RWPE2 (cell line): ENCODE measurements at regions not wholly inside any gene's neighbourhood (a gene's known extent, or its start where the extent isn't known, plus 50 kb on each side); places are given as distances from the start of the nearest gene placed in this dataset.

Experiments used
- ATAC-seq: fragments of 200-7000 bp; cut with Tn5 transposase; 3 replicates; pipeline ENCODE4 v1.9.1; 2021; ENCODE audit warnings: low read depth
- DNase-seq: peaks from one replicate; pipeline ENCODE4 v3.0.0-alpha.2; 2020; ENCODE audit warnings: low spot score
- H3K27ac ChIP-seq: fragments of 450-650 bp; 2 replicates; pipeline ENCODE4 v1.5.1; 2017; ENCODE audit warnings: mild to moderate bottlenecking; ENCODE audit not compliant: poor library complexity, severe bottlenecking
- H3K27me3 ChIP-seq: fragments of 250-450 bp; sonication (Bioruptor Pico); 2 replicates; pipeline ENCODE4 v1.5.1; 2021; ENCODE audit warnings: mild to moderate bottlenecking, moderate library complexity; ENCODE audit not compliant: insufficient read depth, poor library complexity, severe bottlenecking
- H3K36me3 ChIP-seq: fragments of 250-450 bp; sonication (Bioruptor Pico); 2 replicates; pipeline ENCODE4 v1.5.1; 2020; ENCODE audit warnings: low read depth, mild to moderate bottlenecking, moderate library complexity
- H3K4me1 ChIP-seq: fragments of 250-450 bp; sonication (Bioruptor Pico); 2 replicates; pipeline ENCODE4 v1.5.1; 2021; ENCODE audit warnings: mild to moderate bottlenecking, moderate library complexity; ENCODE audit not compliant: insufficient read depth, poor library complexity, severe bottlenecking
- H3K4me3 ChIP-seq: fragments of 250-450 bp; sonication (Bioruptor Pico); 2 replicates; pipeline ENCODE4 v1.5.1; 2021; ENCODE audit warnings: mild to moderate bottlenecking, moderate library complexity; ENCODE audit not compliant: severe bottlenecking
- H3K9me3 ChIP-seq: fragments of 250-450 bp; sonication (Bioruptor Pico); 2 replicates; pipeline ENCODE4 v1.5.1; 2021; ENCODE audit warnings: mild to moderate bottlenecking, moderate library complexity; ENCODE audit not compliant: severe bottlenecking
- TF ChIP-seq, protein P1 (sequence below): fragments of 450-650 bp; IDR thresholded peaks from one replicate; pipeline ENCODE4 v1.5.1; 2017; ENCODE audit warnings: mild to moderate bottlenecking, moderate library complexity; ENCODE audit not compliant: poor library complexity, severe bottlenecking

DNA sequence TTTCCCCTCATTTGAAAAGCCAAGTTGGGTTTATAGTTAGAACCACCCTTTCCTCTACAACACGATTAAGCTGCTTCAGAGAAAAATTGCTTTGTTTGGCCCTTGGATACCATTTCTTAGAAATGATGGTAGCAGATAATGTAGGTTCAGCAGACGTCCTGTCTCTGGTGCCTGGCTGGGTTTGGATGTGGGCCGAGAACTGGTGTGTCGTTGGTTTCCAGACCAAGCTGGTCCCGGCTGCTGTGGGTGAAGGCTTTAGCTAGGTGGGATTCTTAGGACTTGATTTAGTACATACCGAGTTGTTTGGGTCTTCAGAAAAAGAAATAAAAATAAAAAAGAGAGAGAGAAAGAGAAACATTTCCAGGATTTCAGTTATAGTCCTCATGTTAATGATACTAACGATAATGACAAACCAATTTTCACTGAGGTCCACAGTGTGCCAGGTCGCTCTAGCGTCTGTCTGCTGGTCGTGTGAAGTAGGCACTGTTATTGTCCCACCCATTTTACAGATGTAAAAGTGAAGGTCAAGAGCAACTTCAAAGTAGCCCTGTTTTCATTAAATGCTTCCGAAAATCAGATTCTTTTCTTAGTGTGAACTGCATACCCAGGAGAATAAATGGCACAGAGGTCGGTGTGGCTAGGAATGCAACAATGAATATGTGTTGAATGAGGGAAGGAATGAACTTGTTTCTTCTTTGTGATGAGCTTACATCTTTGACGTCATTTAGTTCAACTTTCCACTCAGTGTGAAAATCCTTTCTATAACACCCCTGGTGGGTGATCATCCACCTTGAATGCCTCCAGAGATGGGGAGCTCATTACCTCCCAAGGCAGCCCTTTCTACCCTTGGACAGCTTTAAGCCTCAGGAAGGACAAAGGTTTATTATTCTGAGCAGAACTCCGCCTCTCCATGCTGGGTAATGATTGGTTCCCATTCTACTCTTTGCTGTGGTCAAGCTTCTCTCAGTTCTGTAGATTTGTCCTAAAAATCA lies 115.9 kb downstream of the INHBB start:
- ATAC-seq: no peak
- H3K36me3 ChIP-seq: no peaks in the 10 kb centered on the region
- H3K4me1 ChIP-seq: no peaks in the 10 kb centered on the region
- TF ChIP-seq, protein P1, sequence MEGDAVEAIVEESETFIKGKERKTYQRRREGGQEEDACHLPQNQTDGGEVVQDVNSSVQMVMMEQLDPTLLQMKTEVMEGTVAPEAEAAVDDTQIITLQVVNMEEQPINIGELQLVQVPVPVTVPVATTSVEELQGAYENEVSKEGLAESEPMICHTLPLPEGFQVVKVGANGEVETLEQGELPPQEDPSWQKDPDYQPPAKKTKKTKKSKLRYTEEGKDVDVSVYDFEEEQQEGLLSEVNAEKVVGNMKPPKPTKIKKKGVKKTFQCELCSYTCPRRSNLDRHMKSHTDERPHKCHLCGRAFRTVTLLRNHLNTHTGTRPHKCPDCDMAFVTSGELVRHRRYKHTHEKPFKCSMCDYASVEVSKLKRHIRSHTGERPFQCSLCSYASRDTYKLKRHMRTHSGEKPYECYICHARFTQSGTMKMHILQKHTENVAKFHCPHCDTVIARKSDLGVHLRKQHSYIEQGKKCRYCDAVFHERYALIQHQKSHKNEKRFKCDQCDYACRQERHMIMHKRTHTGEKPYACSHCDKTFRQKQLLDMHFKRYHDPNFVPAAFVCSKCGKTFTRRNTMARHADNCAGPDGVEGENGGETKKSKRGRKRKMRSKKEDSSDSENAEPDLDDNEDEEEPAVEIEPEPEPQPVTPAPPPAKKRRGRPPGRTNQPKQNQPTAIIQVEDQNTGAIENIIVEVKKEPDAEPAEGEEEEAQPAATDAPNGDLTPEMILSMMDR: no peak
- H3K27ac ChIP-seq: no peak overlapping the region
- no peak for DNase-seq
- no peaks in the 10 kb centered on the region for H3K27me3 ChIP-seq
- no peak overlapping the region for H3K4me3 ChIP-seq
- H3K9me3 ChIP-seq: peaks cover 6% of the 10 kb centered on the region

DNA sequence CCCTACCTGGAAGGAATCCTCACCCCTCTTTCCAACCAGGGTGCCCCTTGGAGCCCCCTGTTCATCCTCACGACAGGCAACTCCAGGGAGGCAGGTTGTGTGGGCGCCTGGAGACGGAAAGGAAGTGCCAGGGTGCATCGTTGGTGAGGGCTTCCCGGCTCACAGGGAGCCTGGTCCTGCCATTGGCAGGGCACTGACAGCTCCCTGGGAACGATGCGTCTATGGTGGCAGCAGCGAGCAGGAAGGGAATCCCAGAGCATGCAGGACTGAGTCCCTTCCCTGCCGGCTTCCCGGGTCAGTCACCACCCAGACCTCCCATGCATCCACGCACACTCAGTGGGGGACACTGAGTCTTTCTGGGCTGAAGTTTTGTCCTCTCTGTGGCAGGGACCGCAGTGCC lies 117.6 kb downstream of the INHBB start:
- TF ChIP-seq, protein P1: no peak
- H3K4me3 ChIP-seq: no peak overlapping the region
- H3K9me3 ChIP-seq: peaks cover 4% of the 10 kb centered on the region
- no peaks in the 10 kb centered on the region for H3K36me3 ChIP-seq
- no peaks in the 10 kb centered on the region for H3K4me1 ChIP-seq
- DNase-seq (no peak), ATAC-seq (no peak)
- no peaks in the 10 kb centered on the region for H3K27me3 ChIP-seq
- no peak overlapping the region for H3K27ac ChIP-seq

DNA sequence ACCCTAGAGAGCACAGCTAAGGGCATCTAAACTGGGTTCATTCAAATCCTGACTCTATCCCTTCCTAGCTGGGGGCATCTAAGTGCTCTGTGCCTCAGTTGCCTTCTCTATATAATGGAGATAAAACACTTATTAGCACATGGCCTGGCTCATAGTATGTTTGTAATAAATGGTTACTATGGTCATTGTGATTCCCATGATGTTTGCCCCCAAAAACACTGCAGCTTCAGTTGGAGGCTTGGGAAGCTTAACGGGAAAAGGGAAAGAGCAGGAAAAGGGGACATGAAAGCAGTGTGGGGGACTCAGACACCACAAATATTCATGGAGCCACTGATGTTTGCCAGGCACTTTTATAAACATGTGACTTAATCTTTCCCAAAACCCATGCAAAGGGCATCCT lies 118.1 kb downstream of the INHBB start:
- Histone ChIP-seq H3K4me3 (no peak overlapping the region), H3K36me3 (no peaks in the 10 kb centered on the region), H3K27ac (no peak overlapping the region), H3K27me3 (no peaks in the 10 kb centered on the region), H3K9me3 (peaks cover under 1% of the 10 kb centered on the region), H3K4me1 (no peaks in the 10 kb centered on the region)
- TF ChIP-seq, protein P1: no peak
- ATAC-seq (no peak), DNase-seq (no peak)

DNA sequence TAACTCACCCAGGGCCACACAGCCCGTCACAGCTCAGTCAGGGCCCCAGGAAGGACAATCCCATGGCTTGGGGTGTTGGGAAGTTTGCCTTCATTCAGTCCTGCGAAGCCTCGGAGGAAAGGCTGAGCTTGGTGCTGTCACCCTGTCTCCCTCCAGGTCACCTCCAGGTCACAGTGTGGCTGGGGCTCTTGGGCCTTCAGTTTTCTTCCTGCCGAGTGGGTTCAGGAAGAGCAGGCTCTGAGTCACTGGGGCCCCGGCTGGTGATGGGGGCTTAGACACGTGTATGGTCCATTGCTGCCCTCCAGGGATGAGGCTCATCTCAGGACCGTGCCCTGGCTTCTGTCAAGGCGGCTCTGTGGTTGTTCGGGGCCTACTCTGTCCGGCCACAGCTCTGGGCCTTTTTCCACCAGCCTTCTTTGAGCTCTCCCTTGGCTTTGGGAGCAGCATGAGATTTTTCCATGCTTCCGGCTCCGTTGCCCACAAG lies 118.6 kb downstream of the INHBB start:
- H3K9me3 ChIP-seq: no peaks in the 10 kb centered on the region
- TF ChIP-seq, protein P1: no peak
- no peak overlapping the region for H3K27ac ChIP-seq
- H3K36me3 ChIP-seq: no peaks in the 10 kb centered on the region
- ATAC-seq (no peak), DNase-seq (no peak)
- H3K4me1 ChIP-seq: no peaks in the 10 kb centered on the region
- H3K4me3 ChIP-seq: no peak overlapping the region
- H3K27me3 ChIP-seq: no peaks in the 10 kb centered on the region
